ENCODE measurements at regions not wholly inside any gene's neighbourhood (a gene's known extent, or its start where the extent isn't known, plus 50 kb on each side); places are given as distances from the start of the nearest gene placed in this dataset.

GRCh38 chr1:186574926-186575325 lies 105.3 kb downstream of the PTGS2 start:
- TF ChIP-seq YBX1 (IDR thresholded peaks at IDR 0.05): no peak
- no peak for TF ChIP-seq POLR2AphosphoS5 (IDR thresholded peaks at IDR 0.05; ENCODE audit: low read length)
- no peak for TF ChIP-seq CTCF (IDR thresholded peaks at IDR 0.05 in 2 of 3, conservative IDR thresholded peaks at IDR 0.05 in 1 of 3; ENCODE audit: control insufficient read depth in 2 of 3, extremely low read depth in 1 of 3, insufficient read depth in 1 of 3, low read depth in 3 of 3, low read length in 3 of 3)
- TF ChIP-seq ETV6 (conservative IDR thresholded peaks at IDR 0.05 in 1 of 2, IDR thresholded peaks at IDR 0.05 in 1 of 2; ENCODE audit: borderline replicate concordance in 1 of 2, low read depth in 1 of 2): no peak
- TF ChIP-seq EZH2 (IDR thresholded peaks at IDR 0.05; ENCODE audit: borderline replicate concordance, control insufficient read depth, low read depth, low read length): no peak
- no peak for TF ChIP-seq ZNF274 (IDR thresholded peaks at IDR 0.05; ENCODE audit: insufficient read depth, insufficient read length)
- TF ChIP-seq SKIL (IDR thresholded peaks at IDR 0.05; ENCODE audit: low read depth, poor library complexity, severe bottlenecking): no peak
- no peak for TF ChIP-seq GABPA (IDR thresholded peaks at IDR 0.05; ENCODE audit: low read depth)
- TF ChIP-seq CEBPB (IDR thresholded peaks at IDR 0.05; ENCODE audit: borderline replicate concordance in 1 of 2, low read depth in 2 of 2, low read length in 2 of 2): no peak
- no peak for TF ChIP-seq RFX5 (IDR thresholded peaks at IDR 0.05; ENCODE audit: low read depth, low read length)
- no peak for TF ChIP-seq NR2C2 (IDR thresholded peaks at IDR 0.05; ENCODE audit: borderline replicate concordance, control insufficient read depth, insufficient read length, low read depth)
- no peak for TF ChIP-seq HCFC1 (IDR thresholded peaks at IDR 0.05; ENCODE audit: low read length)
